ENCODE measurements at regions not wholly inside any gene's neighbourhood (a gene's known extent, or its start where the extent isn't known, plus 50 kb on each side); places are given as distances from the start of the nearest gene placed in this dataset.

GRCh38 chr2:190767821-190768220 lies 112.8 kb upstream of the GLS start:
- TF ChIP-seq CTCF (conservative IDR thresholded peaks at IDR 0.05; ENCODE audit: low read depth, low read length) (no peak), EZH2 (IDR thresholded peaks at IDR 0.05; ENCODE audit: low read length, unreplicated experiment) (no peak), EZH2phosphoT487 (IDR thresholded peaks at IDR 0.05; ENCODE audit: borderline replicate concordance, low read length) (no peak)
